DMS153 (cell line): ENCODE measurements at regions not wholly inside any gene's neighbourhood (a gene's known extent, or its start where the extent isn't known, plus 50 kb on each side); places are given as distances from the start of the nearest gene placed in this dataset.
"Not testable (repeated sequence)": the region's sequence is repeated elsewhere in the genome, so short reads cannot be mapped to it uniquely, and the experiment has no call there.

ENCODE experiments used
- DNase-seq: peaks from one replicate; lab custom pipeline; 2025; lab: John Stamatoyannopoulos, UW

GRCh38 chr2:7146151-7146550, 228.9 kb downstream of the RNF144A start:
- no peak for DNase-seq

GRCh38 chr2:7154656-7155055, 237.4 kb downstream of the RNF144A start:
- no peak for DNase-seq

- no peak for DNase-seq
These were observed 244.3 kb downstream of the RNF144A start for GRCh38 chr2:7161501-7161900.

- DNase-seq: no peak
These were observed 248.5 kb downstream of the RNF144A start for GRCh38 chr2:7165736-7166135.

- no peak for DNase-seq
These were observed 250.7 kb downstream of the RNF144A start for GRCh38 chr2:7167801-7168411.

GRCh38 chr2:7169593-7169992, 252.4 kb downstream of the RNF144A start:
- DNase-seq: no peak

- not testable (repeated sequence) for DNase-seq
These were observed 261.8 kb downstream of the RNF144A start for GRCh38 chr2:7178996-7179395.

GRCh38 chr2:7180638-7181370, 263.6 kb downstream of the RNF144A start:
- no peak for DNase-seq

- DNase-seq: no peak
These were observed 265.3 kb downstream of the RNF144A start for GRCh38 chr2:7182525-7182924.

GRCh38 chr2:7189106-7189505, 271.9 kb downstream of the RNF144A start:
- no peak for DNase-seq

- DNase-seq: no peak
These were observed 273.5 kb downstream of the RNF144A start for GRCh38 chr2:7190587-7191324.

GRCh38 chr2:7191932-7192331, 274.7 kb downstream of the RNF144A start:
- DNase-seq: no peak

GRCh38 chr2:7193457-7193856, 276.2 kb downstream of the RNF144A start:
- no peak for DNase-seq

- DNase-seq: no peak
These were observed 277.7 kb downstream of the RNF144A start for GRCh38 chr2:7194950-7195349.

- no peak for DNase-seq
These were observed 279.7 kb downstream of the RNF144A start for GRCh38 chr2:7196883-7197282.

GRCh38 chr2:7201851-7202250, 284.6 kb downstream of the RNF144A start:
- no peak for DNase-seq

GRCh38 chr2:7203056-7203467, 285.9 kb downstream of the RNF144A start:
- DNase-seq: peak; percentile 46

GRCh38 chr2:7205151-7205830, 288.1 kb downstream of the RNF144A start:
- DNase-seq: no peak

- DNase-seq: no peak
These were observed 289.0 kb downstream of the RNF144A start for GRCh38 chr2:7206111-7206810.

- DNase-seq: no peak
These were observed 290.4 kb downstream of the RNF144A start for GRCh38 chr2:7207631-7208030.

- no peak for DNase-seq
These were observed 292.7 kb downstream of the RNF144A start for GRCh38 chr2:7209757-7210555.
